ENCODE measurements at regions not wholly inside any gene's neighbourhood (a gene's known extent, or its start where the extent isn't known, plus 50 kb on each side); places are given as distances from the start of the nearest gene placed in this dataset.

DNA sequence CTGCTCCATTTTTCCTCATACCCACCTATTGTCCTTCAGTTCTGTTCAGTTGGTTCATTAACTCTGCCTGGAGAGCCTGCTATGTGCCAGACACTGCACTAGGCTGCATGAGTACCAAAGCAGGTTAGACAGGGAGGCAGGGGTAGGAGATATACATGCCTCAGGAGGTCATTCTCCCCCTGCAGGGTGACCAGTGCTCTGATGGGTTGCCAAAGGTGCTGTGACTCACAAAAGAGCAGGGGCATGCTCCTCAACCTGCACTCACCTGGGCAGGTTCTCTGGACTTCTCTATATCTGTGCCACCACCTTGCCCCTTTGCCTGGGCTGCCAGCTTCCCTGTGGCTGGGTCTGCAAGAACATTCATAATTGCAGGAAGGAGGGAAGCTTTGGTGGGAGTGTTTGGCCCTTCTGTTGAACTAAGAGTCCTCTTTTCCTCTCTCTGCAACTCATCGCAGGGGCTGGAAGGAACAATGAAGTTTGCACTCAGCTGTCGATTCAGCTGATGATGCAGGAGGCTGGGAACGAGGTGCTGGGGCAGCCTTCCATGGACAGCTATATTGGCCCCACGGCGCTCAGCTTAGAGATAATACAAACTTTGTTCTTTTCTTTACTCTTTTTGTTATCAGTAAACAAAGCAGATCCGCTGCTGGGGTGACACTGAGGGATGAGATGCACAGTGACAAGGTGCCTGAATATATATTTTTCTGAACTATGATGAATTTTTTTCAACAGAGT, 356.4 kb upstream of the PLXNA2 start:
- no peak for DNase-seq

DNA sequence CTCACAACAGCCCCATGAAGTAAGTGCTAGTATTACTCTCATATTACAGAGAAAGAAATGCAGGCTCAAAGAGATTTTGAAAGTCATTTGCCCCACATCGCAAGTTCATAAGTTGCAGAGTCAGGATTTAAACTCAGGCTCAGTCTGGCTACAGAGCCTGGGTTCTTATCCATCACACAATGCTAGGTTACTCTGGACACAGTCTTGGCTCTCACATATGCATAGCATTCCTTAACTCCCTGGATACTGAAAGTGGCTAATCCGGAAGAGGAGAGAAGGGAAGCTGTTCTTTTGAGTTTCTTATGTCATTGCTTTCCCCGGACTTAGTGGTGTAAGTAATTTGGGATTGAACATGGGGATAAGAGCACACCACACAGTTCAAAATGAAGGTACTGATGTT, 357.4 kb upstream of the PLXNA2 start:
- no peak for DNase-seq

DNA sequence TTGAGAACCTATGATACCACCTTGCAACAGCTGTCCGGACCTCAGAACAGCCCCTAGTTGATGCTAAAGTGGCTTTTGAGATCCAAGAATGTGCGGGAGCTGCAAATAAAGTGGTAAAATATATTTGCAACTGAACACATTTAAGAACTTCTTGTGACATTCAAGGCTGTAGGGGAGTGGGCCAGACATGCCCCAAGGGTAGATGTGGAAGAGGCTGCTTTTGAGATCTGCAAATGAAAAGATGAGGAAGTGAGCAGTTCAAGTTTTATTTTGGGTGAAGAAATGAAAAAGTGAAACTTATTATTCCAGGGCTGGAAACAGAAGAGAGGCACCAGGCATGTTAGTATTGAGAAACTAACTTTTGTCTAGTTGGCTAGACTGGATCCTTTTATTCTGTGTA, 359.5 kb upstream of the PLXNA2 start:
- DNase-seq, result no peak

DNA sequence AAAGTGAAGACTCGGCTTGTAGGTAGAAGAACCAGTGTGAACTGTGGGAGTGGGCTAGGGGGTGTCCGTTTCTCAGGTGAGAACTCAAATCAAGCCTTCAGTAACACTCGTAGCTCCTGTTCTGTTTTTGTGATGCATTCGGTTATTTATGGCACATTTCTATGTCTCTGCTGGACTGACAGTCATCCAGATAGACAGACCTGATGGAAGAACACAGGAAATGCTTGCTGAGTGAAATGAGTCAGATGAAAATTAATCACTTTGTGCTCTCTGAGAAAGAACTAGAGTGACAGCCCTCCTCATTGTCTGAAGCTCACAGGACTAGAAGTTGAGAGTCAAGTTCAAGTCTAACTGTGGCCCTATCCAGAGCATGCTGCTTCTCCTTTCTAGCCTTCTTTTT, 360.1 kb upstream of the PLXNA2 start:
- DNase-seq, result no peak

- DNase-seq, result no peak
Observed at GRCh38 chr1:208606959-208607358, 362.8 kb upstream of the PLXNA2 start.

DNA sequence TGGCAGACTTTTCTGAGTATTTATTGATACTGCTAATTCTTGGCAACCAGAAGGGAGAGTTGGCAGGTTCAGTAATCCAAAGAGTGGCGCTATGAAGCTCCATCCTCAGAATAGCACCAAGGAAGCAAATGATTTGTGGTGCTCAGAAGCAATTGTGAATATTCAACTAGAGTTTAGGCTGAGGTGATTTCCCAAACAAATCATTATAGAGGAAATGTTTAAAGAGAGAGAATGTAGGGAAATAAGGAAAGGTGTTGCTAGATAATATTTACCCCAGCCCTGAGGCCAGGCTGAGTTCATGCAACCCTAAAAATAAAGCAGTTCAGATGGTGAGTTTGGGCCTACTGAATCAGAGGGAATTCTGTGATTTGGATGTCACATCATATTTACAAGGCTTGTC, 363.4 kb upstream of the PLXNA2 start:
- DNase-seq, result no peak

DNA sequence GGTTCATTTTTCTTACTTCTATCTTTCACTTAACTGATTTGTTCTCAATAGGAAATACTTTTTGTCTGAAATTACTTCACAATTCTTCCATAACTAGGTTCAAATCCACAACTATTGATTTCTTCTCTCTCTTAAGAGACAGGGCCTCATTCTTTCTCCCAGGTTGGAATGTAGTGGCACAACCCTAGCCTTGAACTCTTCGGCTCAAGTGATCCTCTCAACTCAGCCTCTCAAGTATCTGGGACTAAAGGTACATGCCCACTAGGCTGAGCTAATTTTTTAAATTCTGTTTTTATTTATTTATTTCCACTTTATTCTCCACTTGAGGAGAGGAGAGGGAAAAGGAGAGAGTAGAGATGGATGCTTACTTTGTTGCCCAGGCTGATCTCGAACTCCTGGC, 370.4 kb upstream of the PLXNA2 start:
- no peak for DNase-seq

DNA sequence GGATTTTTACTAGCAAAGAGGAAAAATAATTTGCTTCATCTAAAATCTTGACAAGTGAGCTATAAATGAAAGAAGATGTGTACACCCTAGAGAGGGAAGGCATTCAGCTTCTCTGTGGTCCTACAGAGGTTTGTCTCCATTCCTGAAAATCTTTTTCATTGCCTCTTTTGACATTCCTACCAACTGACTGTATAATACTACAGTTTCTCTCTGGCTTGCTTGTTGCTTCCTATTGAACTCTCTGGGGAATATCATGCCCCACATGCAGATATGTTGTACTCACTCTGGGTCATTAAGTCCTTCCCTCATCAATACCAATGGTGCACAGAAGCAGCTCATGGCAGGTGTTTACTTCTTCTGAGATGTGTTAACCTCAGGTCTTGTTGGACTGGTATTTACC, 371.2 kb upstream of the PLXNA2 start:
- DNase-seq, result no peak

- no peak for DNase-seq
Observed at GRCh38 chr1:208616776-208617175, 372.6 kb upstream of the PLXNA2 start.

- no peak for DNase-seq
Observed at GRCh38 chr1:208628022-208628914, 384.1 kb upstream of the PLXNA2 start.

GRCh38 chr1:208631092-208631491, 386.9 kb upstream of the PLXNA2 start:
- no peak for DNase-seq

- DNase-seq, result no peak
Observed at GRCh38 chr1:208631506-208631905, 387.3 kb upstream of the PLXNA2 start.

DNA sequence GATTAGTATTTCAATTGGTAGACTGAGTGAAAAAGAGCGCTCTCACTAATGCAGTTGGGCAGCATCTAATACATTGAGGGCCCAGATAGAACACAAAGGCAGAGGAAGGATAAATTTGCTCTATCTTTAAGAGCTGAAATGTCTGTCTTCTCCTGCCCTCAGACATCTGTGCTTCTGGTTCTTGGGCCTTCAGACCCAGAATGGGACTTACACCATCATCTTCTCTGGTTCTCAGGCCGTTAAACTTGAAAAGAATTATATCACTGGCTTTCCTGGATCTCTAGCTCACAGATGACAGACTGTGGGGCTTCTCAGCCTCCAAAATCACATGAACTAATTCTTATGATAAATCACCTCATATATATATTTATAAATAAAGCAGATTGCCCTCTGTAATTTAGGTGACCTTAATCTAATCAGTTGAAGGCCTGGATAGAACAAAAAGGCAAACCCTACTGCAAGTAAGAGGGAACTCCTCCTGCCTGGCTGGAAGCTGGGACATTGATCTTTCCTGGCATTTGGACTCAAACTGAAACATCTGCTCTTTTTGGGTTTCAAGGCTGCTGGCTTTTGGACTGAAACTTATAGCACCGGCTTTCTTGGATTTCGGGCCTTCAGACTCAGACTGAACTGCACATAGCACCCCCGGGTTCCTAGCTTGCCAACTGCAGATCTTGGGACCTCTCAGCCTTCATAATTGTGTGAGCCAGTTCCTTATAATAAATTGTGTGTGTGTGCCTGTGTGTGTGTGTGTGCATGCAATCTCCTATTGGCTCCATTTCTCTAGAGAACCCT, 390.4 kb upstream of the PLXNA2 start:
- DNase-seq, result no peak

GRCh38 chr1:208637181-208637580, 393.0 kb upstream of the PLXNA2 start:
- DNase-seq, result no peak

DNA sequence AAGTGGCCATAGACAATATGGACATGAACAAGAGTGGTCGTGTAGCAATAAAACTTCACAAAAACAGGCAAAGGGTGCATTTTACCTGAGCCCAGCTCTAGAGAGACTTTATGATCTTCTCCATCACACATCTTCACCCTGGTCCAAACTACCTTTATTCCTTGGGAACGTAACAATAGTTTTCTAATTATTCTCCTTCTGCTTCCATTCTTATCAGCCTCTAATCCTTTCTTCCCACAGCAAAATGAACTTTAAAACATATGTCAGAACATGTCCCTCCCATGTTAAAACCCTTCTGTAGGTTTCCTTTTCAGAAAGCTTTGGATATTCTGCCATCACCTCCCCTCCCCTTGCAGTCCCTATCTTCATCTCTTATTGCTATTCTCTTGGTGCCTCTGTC, 395.2 kb upstream of the PLXNA2 start:
- DNase-seq, result no peak

- no peak for DNase-seq
Observed at GRCh38 chr1:208640295-208640694, 396.1 kb upstream of the PLXNA2 start.

DNA sequence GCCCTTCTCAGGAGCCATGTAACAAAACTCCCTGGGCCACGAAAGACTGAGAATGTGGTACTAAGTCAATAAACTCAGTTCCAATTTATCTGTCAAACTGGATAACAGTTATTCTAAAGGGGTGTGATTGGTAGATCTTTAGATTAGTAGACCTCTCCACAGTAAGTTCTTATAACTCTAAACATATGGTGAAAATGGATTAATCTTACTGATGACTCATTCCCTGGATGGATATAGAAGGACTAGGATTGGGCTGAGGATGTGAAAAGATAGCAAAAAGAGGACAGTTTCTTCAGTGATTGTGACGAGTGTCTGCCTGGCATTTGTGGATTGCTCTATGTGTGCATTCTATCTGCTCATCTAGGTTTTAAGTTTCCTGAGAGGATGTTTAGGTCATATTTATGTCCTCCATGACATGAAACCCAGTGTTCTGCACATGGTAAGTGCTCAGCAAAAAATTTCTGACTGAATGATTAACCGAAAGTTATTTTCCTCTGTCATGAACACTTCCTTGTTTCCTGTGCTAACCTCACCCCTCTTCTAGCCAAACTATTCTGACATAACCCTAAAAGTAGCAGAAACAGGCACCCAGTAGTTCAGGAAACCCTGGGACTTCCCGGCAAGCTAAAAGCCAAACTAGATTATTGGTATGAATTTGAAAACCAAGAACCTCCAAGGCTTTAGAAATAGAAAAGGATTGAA, 397.5 kb upstream of the PLXNA2 start:
- no peak for DNase-seq

GRCh38 chr1:208643005-208643597, 398.9 kb upstream of the PLXNA2 start:
- no peak for DNase-seq

DNA sequence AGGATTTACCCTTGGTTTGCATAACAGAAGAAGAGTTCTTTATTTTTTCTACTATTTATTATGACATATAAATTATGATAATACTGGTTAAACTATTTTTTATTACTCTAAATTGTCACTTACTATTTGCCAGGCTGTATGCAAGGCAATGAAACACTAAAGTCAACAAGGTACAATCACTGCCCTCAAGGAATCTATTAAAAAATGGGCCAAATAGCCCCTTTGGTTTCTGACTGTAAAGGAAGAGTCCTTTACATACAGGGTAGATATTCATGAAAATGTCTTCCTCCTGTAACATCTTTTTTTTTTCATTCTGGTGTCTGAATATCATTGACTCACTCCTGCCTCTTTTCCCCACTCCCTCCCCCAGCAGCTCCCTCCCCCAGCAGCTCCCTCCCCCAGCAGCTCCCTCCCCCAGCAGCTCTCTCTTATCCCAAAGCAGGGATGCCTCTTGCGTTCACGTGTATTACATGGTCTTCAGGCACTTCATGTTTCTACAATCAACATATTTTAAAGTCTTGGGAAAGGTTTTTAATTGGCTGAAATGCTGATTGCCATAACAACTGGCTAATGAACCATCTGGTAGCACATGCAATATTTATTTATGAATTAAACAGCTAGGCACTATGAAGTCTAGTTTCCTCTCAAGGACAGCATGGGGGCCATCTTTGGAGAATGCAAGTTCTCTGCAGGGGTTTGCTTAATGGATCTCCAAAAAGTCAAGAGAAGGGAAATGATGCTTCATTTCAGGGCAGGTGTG, 400.4 kb upstream of the PLXNA2 start:
- no peak for DNase-seq

DNA sequence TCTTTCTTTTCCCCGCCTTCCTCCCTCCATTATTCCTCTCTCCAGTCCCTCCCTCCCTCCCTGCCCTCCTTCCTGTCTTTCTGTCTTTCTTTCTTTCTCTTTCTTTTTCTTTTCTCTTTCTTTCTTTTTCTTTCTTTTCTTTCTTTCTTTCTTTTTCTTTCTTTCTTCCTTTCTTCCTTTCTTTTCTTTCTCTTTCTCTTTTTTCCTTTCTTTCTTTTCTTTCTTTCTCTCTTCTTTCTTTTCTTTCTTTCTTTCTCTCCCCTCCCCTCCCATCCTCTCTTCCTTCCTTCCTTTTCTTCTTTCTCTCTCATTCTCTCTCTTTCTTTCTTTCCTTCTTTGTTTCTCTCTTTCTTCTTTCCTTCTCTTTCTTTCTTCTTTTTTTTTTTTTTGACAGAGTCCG, 402.2 kb upstream of the PLXNA2 start:
- no peak for DNase-seq

GRCh38 chr1:208648146-208648545, 404.0 kb upstream of the PLXNA2 start:
- DNase-seq, result no peak
